D341Med (cell line): ENCODE measurements at regions not wholly inside any gene's neighbourhood (a gene's known extent, or its start where the extent isn't known, plus 50 kb on each side); places are given as distances from the start of the nearest gene placed in this dataset.
"Not testable (repeated sequence)": the region's sequence is repeated elsewhere in the genome, so short reads cannot be mapped to it uniquely, and the experiment has no call there.

ENCODE experiments used
- DNase-seq: peaks from one replicate; pipeline ENCODE4 v3.0.0; 2012; ENCODE audit warnings: low spot score

DNA sequence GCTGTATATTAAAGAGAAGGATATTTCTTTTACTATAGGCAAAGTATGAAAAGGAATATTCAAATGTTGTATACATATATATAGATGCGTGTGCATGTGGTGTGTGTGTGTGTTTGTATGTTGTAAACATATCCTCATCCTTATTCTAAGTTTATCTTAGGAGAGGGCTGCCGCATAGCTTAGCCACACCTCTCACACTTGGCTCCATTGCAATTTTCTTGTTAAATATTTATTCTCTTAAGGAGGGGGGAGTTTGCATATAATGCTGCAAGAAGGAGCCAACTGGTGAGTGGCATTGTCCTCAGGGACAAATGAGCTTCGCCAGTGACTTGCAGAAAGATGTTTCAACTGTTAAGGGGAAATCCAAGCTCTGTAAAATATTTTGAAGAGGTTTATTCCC, 360.1 kb upstream of the RND3 start:
- DNase-seq: no peak

- DNase-seq: no peak
Observed at GRCh38 chr2:150846691-150847090, 359.2 kb upstream of the RND3 start.

DNA sequence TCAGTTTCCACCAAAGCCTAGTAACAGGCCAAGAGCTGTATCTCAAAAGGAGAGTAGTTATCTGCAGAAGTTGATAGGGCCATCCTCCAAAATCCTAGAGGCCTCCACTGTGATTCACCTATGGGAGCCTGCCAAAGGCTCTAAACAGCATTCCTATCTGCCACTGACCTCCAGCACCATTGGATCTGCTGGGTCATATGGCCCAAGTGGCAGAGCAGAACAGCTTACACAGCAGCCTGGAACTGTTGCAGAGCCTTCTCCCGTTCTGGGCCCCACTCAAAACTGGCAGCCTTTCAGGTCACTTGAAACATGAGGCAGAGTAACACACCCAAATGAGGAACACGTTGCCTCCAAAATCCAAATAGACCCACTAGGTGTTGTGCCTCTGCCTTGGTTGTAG, 345.2 kb upstream of the RND3 start:
- no peak for DNase-seq

GRCh38 chr2:150824118-150824517, 336.7 kb upstream of the RND3 start:
- DNase-seq: no peak

DNA sequence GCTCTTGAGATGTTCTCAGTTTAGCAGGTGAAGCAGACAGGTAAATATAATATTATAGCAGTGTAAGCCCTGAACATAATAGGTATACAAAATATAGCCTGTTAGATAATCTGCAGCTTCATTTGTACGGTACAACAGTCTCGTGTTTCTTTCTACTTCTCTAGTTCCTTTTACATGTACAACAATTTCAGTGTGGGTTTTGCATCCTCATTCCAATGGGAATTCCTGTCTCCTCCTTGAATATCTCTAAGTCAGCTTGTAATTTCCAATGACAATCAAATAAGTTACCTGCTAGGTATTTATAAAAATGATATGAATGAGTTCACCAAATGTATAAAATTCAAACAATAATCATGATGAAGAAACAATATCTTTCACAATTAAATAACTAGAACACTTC, 330.0 kb upstream of the RND3 start:
- DNase-seq: no peak

- no peak for DNase-seq
Observed at GRCh38 chr2:150812664-150813367, 325.3 kb upstream of the RND3 start.

GRCh38 chr2:150812066-150812465, 324.6 kb upstream of the RND3 start:
- no peak for DNase-seq

GRCh38 chr2:150811259-150811855, 323.9 kb upstream of the RND3 start:
- no peak for DNase-seq

GRCh38 chr2:150809103-150809502, 321.6 kb upstream of the RND3 start:
- DNase-seq: peak; percentile 46

GRCh38 chr2:150806336-150806735, 318.9 kb upstream of the RND3 start:
- DNase-seq: no peak

GRCh38 chr2:150803689-150804398, 316.4 kb upstream of the RND3 start:
- no peak for DNase-seq

DNA sequence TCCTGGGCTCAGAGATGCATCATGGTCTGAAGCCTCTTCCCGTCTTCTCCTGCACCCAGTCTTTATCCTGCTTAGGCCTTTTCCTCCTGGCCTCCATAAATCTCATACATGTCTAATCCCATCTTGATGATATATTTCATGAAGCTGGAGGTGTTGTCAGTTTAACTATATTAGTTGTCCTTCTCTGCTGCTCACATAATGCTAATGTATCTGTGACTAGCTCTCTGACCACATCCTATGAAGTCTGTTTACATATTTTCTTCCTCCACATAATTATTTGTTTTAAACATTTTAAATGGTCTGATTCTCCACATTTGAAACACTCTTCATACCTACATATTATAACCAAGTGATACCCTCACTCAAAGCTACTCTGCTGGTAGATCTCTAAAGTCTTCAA, 315.2 kb upstream of the RND3 start:
- DNase-seq: no peak

DNA sequence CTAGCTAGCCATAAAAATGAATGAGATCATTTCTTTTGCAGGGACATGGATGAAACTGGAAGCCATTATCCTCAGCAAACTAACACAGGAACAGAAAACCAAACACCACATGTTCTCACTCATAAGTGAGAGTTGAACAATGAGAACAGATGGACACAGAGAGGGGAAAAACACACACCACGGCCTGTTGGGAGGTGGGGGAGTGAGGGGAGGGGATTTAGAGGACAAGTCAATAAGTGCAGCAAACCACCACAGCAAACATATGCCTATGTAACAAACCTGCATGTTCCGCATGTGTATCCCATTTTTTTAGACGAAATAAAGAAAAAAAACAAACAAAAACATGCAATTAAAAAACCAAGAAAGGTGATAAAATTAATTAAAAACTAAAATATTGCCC, 308.8 kb upstream of the RND3 start:
- not testable (repeated sequence) for DNase-seq

DNA sequence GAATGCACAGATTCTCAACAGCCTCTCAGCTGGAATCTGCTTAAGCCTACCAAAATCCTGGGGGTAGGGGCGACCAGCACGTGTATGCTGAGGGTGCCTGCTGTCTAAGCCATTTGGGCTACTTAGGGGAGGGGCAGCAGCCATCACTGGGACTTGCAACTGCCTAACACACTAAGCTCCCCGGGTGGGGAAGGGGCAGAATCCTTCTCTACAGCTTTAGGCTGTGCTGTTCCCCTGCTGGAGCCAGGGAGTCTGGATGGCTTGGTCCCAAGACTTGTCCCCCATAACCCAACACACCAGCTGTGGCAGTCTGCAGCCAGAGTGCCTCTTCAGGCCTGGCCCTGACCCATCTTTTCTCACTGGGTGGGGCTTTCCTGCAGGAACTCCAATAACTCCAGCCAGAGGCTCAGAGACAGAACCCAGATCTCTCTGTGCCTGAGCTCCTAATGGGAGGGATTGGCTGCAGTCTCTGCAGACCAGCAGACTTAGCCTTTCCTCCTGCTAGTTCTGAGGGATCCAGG, 305.4 kb upstream of the RND3 start:
- no peak for DNase-seq

GRCh38 chr2:150791567-150791966, 304.1 kb upstream of the RND3 start:
- DNase-seq: no peak

GRCh38 chr2:150789376-150789905, 302.0 kb upstream of the RND3 start:
- no peak for DNase-seq

DNA sequence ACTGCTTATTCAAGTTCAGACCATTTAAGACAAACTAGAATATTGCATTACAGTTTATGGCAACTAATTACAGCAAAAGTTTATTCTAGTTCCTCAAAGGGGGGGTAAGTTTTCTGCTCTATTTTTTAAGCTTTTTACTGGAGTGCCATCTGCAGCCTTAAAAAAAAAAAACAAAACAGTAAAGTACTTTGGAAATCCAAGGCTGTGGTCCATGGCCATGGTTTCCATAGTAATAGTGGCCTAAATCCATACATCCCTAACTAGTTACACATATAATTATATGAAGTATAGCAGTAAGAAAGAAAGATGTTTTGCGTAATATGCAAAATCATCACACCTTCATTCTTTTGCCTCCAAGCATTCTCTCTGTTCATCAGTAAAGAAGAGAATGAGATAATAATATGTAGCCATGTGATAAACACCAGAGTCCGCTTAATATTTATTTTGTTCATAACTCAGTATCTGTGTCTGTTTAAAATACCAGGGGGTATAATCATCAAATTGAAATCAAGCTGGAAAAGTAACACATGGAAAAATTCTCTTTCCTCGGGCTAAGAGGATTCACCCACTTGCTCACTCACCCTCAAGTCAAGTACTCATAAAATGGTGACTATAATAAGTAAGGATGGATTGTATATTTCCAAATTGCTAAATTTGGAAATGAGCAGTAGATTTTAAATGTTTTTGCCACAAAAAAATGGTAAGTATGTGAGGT, 301.1 kb upstream of the RND3 start:
- DNase-seq: no peak

GRCh38 chr2:150787353-150788093, 300.1 kb upstream of the RND3 start:
- DNase-seq: no peak

GRCh38 chr2:150784389-150784788, 296.9 kb upstream of the RND3 start:
- DNase-seq: no peak

DNA sequence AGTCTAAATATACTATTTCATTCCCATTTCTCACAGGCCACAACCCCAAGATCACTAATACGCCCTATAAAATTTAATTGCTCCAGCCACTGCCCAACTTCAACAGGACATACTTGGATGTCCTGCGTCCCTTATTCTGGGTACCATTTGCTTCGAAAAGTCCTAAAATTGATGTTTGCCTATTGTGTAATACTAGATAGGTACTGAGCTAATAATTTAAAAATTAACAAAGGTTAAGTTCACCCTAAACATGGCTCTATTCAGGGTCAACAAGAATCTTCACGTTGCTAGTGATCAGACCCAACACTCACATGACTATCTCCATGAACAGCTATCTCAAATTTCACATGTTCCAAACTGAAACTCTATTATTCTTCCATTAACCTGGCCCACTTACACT, 296.4 kb upstream of the RND3 start:
- DNase-seq: no peak

DNA sequence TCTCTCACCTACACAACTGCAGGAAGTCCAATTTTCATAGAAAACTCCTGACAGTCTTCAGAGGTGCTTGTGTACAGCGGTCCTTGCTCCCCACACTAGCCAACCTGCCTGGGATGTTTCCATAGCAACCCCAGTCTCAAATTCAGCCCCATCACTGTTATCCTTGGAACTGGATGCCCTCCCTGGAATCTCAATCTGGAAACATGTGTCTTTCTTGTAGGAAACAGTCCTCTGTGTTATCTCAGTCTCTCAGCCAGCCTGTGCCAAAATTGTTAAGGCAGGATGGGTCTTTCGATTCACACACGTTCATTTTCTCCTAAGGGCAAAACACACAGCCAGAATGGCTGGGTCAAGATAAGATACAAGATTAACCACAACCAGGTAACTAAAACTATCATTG, 295.5 kb upstream of the RND3 start:
- DNase-seq: no peak

DNA sequence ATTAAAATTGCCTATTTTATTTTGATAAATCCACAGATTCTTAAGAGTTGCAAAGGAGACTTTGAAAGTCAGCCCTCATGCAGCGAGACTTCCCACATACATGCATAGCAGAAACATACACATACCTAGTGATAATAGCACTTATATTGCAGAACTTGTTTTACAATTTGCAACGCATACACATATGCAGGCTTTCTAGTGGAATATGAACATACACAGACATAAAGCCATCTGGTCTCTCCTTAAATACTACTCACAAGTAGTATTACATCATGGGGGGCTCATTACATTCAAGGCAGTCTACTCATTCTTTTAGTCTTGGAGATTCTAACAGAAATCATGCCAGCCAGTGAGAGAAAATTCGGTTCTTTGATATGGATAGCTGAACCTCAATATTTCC, 295.1 kb upstream of the RND3 start:
- DNase-seq: no peak
